ENCODE measurements at regions not wholly inside any gene's neighbourhood (a gene's known extent, or its start where the extent isn't known, plus 50 kb on each side); places are given as distances from the start of the nearest gene placed in this dataset.

- no peak for DNase-seq
Observed at GRCh38 chr5:125150041-125150669, 403.7 kb upstream of the ZNF608 start.

GRCh38 chr5:125151150-125151900 is 404.9 kb upstream of the ZNF608 start:
- DNase-seq = no peak

DNA sequence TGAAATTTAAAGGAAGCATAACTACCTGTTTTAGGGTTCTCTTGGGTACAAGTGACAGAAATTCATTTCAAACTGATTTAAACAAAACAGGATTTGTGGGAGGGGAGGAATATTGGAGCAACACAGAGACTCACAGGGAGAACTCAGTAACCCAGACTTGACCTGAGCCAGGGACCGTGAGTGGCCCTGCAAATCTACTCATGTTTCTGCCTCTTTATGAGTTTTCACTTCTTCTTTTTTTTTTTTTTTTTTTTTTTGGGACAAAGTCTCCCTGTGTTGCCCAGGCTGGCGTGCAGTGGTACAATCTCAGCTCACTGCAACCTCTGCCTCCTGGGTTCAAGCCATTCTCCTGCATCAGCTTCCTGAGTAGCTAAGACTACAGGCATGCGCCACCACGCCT is 405.6 kb upstream of the ZNF608 start:
- no peak for DNase-seq

GRCh38 chr5:125152461-125153189 is 406.2 kb upstream of the ZNF608 start:
- DNase-seq = no peak

GRCh38 chr5:125153231-125153630 is 406.8 kb upstream of the ZNF608 start:
- no peak for DNase-seq

DNA sequence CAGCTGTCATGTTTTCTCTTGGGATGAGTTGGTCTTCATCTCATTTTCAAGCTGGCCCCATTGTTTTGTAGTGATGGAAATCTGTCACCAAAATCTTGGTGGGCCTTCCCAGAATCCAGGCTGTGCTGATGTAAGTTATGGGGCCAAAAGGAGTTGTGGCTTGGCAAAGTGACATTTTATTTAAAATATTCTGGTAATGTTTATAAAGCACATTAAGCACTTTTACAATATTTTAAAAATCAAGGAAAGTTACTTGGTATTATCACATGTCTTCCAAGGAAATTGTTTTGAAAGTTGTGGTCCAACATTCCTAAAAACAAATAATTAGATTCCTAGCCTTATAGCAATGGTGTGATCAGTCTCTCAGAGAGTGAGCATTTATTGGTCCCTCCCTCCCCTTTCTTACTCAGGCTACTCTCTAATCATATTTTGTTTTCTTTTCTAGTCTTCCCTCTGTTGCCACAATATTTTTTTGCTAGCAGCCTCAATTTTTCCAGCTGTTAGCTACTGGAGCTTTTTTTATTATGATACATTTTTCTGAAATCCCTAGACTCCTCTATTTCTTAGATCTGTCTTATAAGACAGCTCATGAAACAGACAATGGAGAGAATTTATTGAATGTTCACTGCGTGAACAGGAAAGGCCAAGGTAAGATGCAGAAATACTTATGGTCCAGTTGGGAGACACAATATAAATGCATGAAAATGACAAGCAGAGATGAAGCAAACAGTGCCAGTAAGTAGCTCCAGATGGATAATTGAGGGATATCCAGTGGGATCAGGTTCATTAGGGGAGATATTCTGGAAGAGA is 408.1 kb upstream of the ZNF608 start:
- no peak for DNase-seq

DNA sequence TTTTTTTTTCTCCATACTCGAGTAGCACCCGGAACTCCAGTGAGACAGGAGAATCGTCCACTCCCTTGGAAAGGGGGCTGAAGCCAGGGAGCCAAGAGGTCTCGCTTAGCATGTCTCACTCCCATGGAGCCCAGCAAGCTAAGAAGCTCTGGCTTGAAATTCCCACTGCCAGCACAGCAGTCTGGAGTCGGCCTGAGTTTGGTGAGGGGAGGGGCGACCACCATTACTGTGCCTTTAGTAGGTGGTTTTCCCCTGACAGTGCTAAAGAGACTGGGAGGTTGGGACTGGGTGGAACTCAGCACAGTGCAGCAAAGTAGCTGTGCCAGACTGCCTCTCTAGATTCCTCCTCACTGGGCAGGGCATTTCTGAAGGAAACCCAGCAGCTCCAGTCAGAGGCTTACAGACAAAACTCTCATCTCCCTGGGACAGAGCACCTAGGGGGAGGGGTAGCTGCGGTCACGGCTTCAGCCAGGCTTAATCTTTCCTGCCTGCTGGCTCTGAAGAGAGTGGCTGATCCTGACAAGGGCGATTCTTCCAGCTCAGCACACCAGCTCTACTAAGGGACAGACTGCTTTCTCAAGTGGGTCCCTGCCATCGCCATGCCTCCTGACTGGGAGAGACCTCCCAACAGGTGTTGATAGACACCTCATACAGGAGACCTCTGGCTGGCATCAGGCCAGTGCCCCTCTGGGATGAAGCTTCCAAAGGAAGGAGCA is 414.5 kb upstream of the ZNF608 start:
- no peak for DNase-seq

DNA sequence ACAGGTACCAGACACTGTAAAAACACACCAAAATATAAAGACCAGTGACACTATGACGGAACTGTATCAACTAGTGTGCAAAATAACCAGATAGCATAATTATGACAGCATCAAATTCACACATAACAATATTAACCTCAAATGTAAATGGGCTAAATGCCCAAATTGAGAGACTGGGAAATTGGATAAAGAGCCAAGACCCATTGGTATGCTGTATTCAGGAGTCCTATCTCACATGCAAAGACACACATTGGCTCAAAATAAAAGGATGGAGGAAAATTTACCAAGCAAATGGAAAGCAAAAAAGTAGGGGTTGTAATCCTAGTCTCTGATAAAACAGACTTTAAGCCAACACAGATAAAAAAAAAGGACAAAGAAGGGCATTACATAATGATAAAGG is 416.3 kb upstream of the ZNF608 start:
- DNase-seq = no peak

DNA sequence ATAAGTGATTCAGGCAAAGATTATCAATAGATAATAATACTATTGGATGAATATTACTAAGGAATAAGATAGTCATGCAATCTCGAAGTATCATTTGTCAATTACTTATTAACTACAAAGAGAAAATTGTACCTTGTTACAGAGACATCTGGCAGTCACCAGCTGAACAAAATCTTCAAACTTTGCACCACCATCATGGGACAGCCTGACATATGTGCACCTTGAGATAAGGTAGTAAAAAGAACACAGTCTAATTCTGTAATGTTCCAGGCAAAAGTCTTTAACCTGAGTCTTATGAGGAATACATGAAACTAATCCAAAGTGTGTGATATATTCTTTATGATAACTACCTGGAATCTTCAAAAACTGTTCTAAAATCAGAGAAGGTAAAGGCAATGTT is 423.0 kb upstream of the ZNF608 start:
- no peak for DNase-seq

- no peak for DNase-seq
Observed at GRCh38 chr5:125171641-125172040, 425.2 kb upstream of the ZNF608 start.

DNA sequence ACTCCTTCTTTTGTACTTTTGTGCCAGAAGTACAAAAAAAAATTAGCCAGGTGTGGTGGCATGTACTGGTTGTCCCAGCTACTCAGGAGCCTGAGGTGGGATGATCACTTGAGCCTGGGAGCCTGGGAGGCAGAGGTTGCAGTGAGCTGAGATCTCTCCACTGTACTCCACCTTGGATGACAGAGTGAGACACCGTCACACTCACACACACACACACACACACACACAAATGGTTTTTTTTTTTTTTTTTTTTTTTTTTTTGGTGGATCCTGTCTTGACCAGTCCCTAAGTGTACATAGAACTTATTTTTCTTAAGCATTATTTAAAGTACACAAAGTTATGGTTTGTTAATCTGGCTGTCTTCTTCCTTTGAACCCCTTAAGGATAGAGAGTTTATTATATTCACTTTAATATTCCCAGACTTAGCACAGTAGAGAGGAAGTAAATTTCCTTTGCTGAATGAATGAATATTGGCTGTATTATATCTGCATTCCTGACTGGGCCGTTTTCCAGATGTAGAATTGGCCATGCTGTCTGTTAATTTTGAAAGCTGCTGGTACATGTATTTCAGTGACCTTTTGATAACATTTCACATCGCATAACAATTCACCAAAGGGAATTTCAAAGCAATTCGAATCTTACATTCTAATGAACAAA is 429.0 kb upstream of the ZNF608 start:
- DNase-seq = no peak

- no peak for DNase-seq
Observed at GRCh38 chr5:125176005-125176390, 429.6 kb upstream of the ZNF608 start.

DNA sequence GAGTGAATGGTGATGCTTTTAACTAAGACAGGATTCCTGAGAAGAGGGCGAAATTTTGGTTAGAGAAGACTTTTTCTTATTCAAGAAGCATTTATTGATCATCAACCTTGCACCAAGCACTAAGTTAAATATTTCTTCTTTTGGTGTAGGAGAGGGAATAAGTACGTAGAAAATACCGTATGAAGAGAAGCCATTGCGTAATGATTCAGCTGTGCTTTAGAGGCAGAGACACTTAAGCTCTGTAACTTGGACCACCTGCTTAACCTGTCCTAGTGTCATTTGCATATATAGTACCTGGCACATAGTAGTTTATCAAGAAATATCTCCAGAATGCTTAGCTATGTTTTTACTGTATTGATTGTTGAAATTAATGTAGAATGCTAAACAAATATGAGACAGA is 430.9 kb upstream of the ZNF608 start:
- DNase-seq = no peak

GRCh38 chr5:125179612-125180011 is 433.2 kb upstream of the ZNF608 start:
- DNase-seq = no peak

DNA sequence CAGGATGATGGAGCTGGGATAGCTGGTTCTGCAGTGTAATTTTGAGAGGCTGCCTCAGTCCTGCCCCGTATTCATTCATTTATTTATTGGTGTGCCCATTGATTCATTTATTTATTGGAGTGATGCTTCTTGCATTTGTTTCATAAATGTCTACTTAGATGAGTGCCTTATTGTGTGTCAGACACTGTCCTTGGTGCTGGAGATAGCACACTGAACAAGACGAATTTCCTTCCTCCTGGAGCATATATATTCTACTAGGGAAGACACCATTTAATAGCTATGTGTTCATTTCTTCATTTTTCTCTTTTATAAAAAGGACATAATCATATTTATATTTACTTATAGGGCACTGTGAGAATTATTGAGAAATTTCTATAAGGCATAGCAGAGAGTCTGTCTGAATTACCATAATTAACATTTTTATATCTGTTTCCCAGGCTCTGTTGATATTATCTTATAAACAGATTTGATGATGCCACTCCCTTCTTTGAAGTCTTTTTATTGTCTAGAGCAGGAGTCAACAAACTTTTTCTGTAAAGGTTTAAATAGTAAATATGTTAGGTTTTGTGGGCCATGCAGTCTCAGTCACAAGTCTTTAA is 433.9 kb upstream of the ZNF608 start:
- no peak for DNase-seq

DNA sequence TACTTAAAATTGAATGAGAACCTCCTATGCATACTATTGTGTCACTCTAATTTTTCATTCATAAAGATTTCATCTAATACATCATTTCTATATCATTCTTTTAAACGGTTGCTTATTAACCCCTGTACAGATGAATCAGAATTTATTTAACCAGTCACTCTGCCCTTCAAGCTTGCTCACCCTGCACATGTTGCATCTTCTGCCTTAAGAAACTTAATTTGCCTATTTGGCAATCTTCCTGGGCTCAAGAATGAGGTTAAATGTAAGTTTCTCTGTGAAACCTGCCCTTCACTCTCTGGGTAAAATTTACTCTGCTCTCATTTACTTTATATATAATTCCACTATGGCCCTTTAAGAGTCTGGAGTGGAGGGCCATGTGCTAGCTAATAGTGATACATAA is 434.7 kb upstream of the ZNF608 start:
- no peak for DNase-seq

DNA sequence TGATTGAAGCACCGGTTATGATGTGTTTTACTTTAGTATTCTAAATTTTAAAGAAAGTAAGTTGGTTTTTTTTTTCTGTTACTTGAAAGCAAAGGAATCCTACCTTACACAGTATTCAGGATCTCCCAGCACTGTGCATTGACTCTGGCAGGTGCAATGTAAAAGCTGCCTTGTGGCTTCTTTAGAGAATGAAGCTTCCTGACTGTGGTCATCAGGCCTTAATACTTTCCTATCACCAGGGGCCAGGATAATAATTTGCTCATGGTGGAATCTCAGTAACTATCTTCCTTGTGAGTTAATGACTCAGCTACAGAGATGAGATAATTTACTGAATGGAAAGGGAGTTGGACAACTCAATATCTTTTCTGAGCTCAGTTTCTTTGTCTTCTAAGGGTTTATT is 435.5 kb upstream of the ZNF608 start:
- DNase-seq = no peak

DNA sequence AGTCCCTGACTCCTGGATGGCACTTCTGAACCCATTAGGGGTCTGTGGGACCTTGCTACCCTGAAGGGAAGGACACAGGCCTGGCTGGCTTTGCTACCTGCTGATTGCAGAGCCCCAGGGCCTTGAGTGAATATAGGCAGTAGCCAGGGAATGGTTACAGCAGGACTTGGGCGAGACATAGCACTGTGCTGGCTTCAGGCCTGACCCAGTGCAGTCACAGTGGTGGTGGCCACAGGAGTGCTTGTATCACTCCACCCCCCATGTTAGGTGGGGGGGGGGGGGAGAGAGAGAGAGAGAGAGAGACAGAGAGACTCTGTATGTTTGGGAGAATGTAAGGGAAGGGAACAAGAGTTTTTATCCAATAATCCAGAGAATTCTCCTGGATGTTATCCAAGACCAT is 439.3 kb upstream of the ZNF608 start:
- DNase-seq = no peak

DNA sequence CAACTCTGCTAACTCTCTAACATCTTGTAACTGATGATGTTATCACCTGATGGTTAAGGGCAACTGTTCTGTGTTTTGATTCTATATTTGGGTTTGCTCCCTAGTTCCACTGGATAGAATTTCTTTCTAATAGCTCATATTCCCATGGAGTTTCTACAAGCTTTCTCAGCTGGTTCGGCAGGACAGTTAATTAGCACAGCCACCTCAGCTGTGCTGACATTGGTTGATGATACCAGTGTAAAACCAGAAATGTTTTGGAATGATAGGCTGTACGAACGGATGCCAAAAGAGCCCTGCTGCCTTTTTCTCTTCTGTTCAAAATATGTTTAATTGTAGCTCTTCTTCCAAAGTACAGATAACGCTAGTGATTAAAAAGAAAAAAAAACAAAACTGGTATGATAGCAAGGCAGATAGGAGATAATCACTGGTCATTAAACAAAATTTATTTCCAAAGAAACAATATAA is 440.5 kb upstream of the ZNF608 start:
- DNase-seq = no peak

DNA sequence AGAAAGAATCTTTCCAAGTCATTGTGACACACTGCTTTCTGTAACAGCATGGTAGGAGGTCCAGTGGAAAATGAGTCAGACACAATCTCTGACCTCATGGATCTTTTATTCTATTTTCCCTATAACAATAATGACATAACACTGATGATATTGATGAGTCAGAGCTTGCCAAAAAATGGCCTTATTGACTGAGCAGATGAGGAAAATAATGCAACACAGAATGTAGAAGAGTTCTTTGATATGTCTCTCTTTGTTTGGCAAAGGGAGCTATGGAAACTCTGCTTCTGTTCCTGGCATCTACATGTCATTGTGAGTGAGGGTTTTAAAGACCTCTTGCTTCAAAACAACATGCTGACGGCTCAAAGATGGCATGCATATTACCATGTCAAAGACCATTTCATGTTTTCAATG is 443.1 kb upstream of the ZNF608 start:
- DNase-seq = no peak

DNA sequence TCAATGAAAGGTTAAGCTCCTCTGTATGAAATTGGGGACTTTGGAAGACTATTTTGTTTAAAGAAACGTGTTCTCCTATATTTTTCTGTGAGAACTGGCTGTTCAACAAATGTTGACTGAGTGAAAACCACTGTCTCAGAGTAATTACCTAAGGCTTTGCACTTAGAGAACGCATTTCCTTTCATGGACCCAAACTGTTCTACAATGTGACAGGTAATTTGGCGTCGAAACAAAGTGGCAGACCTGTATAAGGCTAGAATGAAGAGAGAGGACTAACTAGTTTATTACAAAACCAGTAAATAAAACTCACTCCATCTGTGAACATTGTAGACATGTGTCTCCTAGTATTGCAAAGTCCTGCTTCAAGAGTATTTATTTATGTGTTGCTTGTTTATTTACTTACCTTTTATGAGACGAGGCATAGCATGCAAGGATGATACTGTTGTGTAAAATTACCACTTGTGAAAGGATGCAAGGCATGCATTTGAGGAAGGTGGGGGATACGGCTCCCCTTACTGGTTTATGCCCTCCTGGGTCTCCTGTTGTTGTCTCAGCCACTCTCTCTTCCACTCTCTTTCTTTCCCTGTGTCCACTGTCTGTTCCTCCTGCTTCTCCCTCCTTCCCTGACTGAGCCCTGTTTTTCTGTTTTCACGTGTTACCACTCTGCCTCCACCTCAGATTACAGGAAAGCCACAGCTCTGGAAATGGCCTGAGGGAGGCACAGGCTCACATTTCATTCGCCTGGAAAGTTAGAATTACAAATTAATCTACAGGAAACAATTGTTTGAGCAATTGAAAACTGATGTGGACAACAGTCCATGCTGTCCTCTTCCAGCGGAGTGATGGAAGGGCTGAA is 444.0 kb upstream of the ZNF608 start:
- DNase-seq = no peak

Data from NCI-H2081 treated with DMSO at 0.1 percent for 48 hours (cell line).